MM.1S (cell line): ENCODE measurements at regions not wholly inside any gene's neighbourhood (a gene's known extent, or its start where the extent isn't known, plus 50 kb on each side); places are given as distances from the start of the nearest gene placed in this dataset.

ENCODE experiments used
- CTCF ChIP-seq: fragments of 300-600 bp; sonication (generic); IDR thresholded peaks from 2 replicates; pipeline ENCODE4 v1.5.1; 2016; ENCODE audit warnings: antibody characterized with exemption, low read length, mixed read lengths
- EZH2phosphoT487 ChIP-seq: fragments of 300-600 bp; sonication (generic); IDR thresholded peaks from 2 replicates; pipeline ENCODE4 v1.6.1; 2018; ENCODE audit warnings: antibody characterized with exemption, low read length

- TF ChIP-seq CTCF (no peak), EZH2phosphoT487 (no peak)
Observed at GRCh38 chr18:45488645-45489044, 126.6 kb upstream of the SLC14A2 start.
